HEK293T (cell line): ENCODE measurements at regions not wholly inside any gene's neighbourhood (a gene's known extent, or its start where the extent isn't known, plus 50 kb on each side); places are given as distances from the start of the nearest gene placed in this dataset.

Source experiments
- CTCF ChIA-PET: fragments of 350-600 bp; formaldehyde crosslinking; extraction: SDS; loops from one replicate; lab custom pipeline; 2021; ENCODE audit warnings: antibody characterized with exemption, inconsistent platforms; lab: Yijun Ruan, JAX
- POLR2A ChIA-PET: fragments of 350-600 bp; formaldehyde crosslinking; extraction: SDS; loops from one replicate; lab custom pipeline; 2020; ENCODE audit warnings: antibody characterized with exemption, inconsistent platforms; lab: Yijun Ruan, JAX
- DNase-seq: peaks from one replicate; pipeline ENCODE4 v3.0.0; 2012; ENCODE audit warnings: mixed read lengths; ENCODE audit errors: extremely low spot score
- ARNT ChIP-seq: fragments of 450-650 bp; IDR thresholded peaks from 2 replicates; pipeline ENCODE4 v1.6.1; 2017; ENCODE audit warnings: mild to moderate bottlenecking
- BHLHE40 ChIP-seq: fragments of 450-650 bp; IDR thresholded peaks from 2 replicates; pipeline ENCODE4 v1.6.1; 2016; ENCODE audit warnings: mild to moderate bottlenecking, moderate library complexity, borderline replicate concordance
- CTBP1 ChIP-seq: fragments of 450-650 bp; IDR thresholded peaks from 2 replicates; pipeline ENCODE4 v1.6.1; 2016; ENCODE audit warnings: borderline replicate concordance
- ELF4 ChIP-seq: fragments of 450-650 bp; IDR thresholded peaks from 2 replicates; pipeline ENCODE4 v1.6.1; 2017; ENCODE audit warnings: antibody characterized with exemption
- FOXA1 ChIP-seq: fragments of 450-650 bp; IDR thresholded peaks from 2 replicates; pipeline ENCODE4 v1.6.1; 2016; ENCODE audit warnings: mild to moderate bottlenecking
- FOXK2 ChIP-seq: fragments of 450-650 bp; IDR thresholded peaks from 2 replicates; pipeline ENCODE4 v1.6.1; 2016; ENCODE audit warnings: mild to moderate bottlenecking
- FOXM1 ChIP-seq: fragments of 450-650 bp; IDR thresholded peaks from 2 replicates; pipeline ENCODE4 v1.6.1; 2017; ENCODE audit warnings: mild to moderate bottlenecking, borderline replicate concordance
- HDGF ChIP-seq: fragments of 450-650 bp; IDR thresholded peaks from 2 replicates; pipeline ENCODE4 v1.6.1; 2017; ENCODE audit warnings: antibody characterized with exemption, borderline replicate concordance
- L3MBTL2 ChIP-seq: fragments of 450-650 bp; conservative IDR thresholded peaks from 2 replicates; pipeline ENCODE4 v1.6.1; 2016; ENCODE audit warnings: mild to moderate bottlenecking
- LEF1 ChIP-seq: fragments of 450-650 bp; IDR thresholded peaks from 2 replicates; pipeline ENCODE4 v1.6.1; 2017; ENCODE audit warnings: mild to moderate bottlenecking, borderline replicate concordance
- NFRKB ChIP-seq: fragments of 450-650 bp; IDR thresholded peaks from 2 replicates; pipeline ENCODE4 v1.6.1; 2016; ENCODE audit warnings: mild to moderate bottlenecking, moderate library complexity
- PKNOX1 ChIP-seq: fragments of 450-650 bp; IDR thresholded peaks from 2 replicates; pipeline ENCODE4 v1.6.1; 2016
- SP1 ChIP-seq: fragments of 450-650 bp; IDR thresholded peaks from 2 replicates; pipeline ENCODE4 v1.6.1; 2017
- SUZ12 ChIP-seq: fragments of 450-650 bp; IDR thresholded peaks from 2 replicates; pipeline ENCODE4 v1.6.1; 2016; ENCODE audit warnings: mild to moderate bottlenecking
- TARDBP ChIP-seq: fragments of 450-650 bp; IDR thresholded peaks from 2 replicates; pipeline ENCODE4 v1.6.1; 2016
- ZNF384 ChIP-seq: fragments of 450-650 bp; IDR thresholded peaks from 2 replicates; pipeline ENCODE4 v1.6.1; 2016

- ChIA-PET POLR2A (no interaction called here), CTCF (no interaction called here)
- DNase-seq, result no peak
These were observed 116.2 kb upstream of the SOX11 start for GRCh38 chr2:5576015-5576414.

GRCh38 chr2:5587766-5588165, 104.4 kb upstream of the SOX11 start:
- TF ChIP-seq SP1 (no peak), ZNF384 (no peak), ARNT (no peak), PKNOX1 (no peak), NFRKB (no peak), FOXA1 (no peak), FOXK2 (no peak), TARDBP (no peak), LEF1 (no peak), SUZ12 (no peak), L3MBTL2 (no peak), ELF4 (no peak), BHLHE40 (no peak), HDGF (no peak), CTBP1 (no peak), FOXM1 (no peak)
- POLR2A ChIA-PET, result no interaction called here
- CTCF ChIA-PET, result no interaction called here
- DNase-seq, result no peak

More at GRCh38 chr2:5576015-5576414, 116.2 kb upstream of the SOX11 start:
- TF ChIP-seq ELF4 (no peak), CTBP1 (no peak), HDGF (no peak), BHLHE40 (no peak), FOXM1 (no peak), TARDBP (no peak), SP1 (no peak), ZNF384 (no peak), ARNT (no peak), FOXA1 (no peak), FOXK2 (no peak), PKNOX1 (no peak), L3MBTL2 (no peak), SUZ12 (no peak), NFRKB (no peak)

DNA sequence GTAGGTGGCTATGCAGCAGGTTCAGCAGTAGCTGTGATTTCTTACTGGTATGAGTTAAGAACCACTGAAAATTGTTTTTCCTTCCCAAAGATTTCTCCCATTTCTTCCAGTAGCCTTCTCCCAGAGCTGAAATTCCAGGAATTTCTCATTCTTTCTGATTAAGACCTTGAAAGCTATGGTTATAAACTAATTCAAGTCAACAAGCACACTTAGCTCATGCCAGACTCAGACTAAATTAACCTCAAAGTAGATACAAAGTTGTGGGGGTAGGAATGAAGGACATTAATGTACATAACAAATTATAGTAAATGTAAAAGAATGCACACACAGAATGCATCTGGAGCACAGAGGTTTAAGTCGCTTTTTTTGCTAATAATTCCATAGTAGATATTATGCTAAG, 103.6 kb upstream of the SOX11 start:
- POLR2A ChIA-PET, result no interaction called here
- DNase-seq, result no peak
- CTCF ChIA-PET, result no interaction called here
- TF ChIP-seq NFRKB (no peak), SUZ12 (no peak), FOXM1 (no peak), ZNF384 (no peak), FOXK2 (no peak), BHLHE40 (no peak), L3MBTL2 (no peak), SP1 (no peak), TARDBP (no peak), FOXA1 (no peak), CTBP1 (no peak), HDGF (no peak)

DNA sequence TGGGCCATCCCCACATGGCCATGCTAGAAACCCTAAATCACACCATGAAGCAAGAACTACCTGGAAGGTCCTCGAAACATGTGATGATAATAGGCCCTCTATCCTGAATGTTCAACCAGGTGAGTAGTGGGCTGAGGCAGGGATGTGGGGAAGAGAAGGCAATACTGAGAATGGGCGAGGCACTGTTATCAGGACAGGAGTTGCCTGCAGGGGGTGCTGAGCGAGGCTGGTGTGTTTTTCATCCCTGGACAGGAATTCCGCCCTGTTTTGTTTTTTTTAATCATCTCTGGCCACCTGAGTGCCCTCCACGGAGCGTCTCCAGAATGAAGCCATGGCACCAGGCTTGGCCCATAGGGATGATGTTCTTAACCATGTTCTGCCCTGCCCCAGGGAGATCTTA, 103.0 kb upstream of the SOX11 start:
- no peak for DNase-seq
- ChIA-PET POLR2A (no interaction called here), CTCF (no interaction called here)
- no peak for TF ChIP-seq FOXM1
- TF ChIP-seq FOXA1, result no peak
- TF ChIP-seq FOXK2, result no peak
- no peak for TF ChIP-seq SUZ12
- no peak for TF ChIP-seq TARDBP
- no peak for TF ChIP-seq LEF1
- TF ChIP-seq PKNOX1, result no peak
- TF ChIP-seq ARNT, result no peak
- no peak for TF ChIP-seq ZNF384
- no peak for TF ChIP-seq BHLHE40
- no peak for TF ChIP-seq SP1
- TF ChIP-seq L3MBTL2, result no peak
- no peak for TF ChIP-seq HDGF
- TF ChIP-seq ELF4, result no peak
- no peak for TF ChIP-seq CTBP1
- TF ChIP-seq NFRKB, result no peak

- CTCF ChIA-PET, result interaction anchor here (0.6 kb wide), 1 partner anchor 311 kb away, joined by 3 read pairs; no protein-coding TSS in a partner anchor
- no peak for DNase-seq
- TF ChIP-seq CTBP1, result no peak
- no peak for TF ChIP-seq FOXK2
- no peak for TF ChIP-seq FOXA1
- TF ChIP-seq FOXM1, result no peak
- no peak for TF ChIP-seq PKNOX1
- no peak for TF ChIP-seq SUZ12
- TF ChIP-seq HDGF, result no peak
- POLR2A ChIA-PET, result no interaction called here
These were observed 101.3 kb upstream of the SOX11 start for GRCh38 chr2:5590886-5591285.

GRCh38 chr2:5592916-5593315, 99.3 kb upstream of the SOX11 start:
- TF ChIP-seq SUZ12 (no peak), ZNF384 (no peak), HDGF (no peak), PKNOX1 (no peak), ARNT (no peak), FOXK2 (no peak), ELF4 (no peak), L3MBTL2 (no peak), LEF1 (no peak)
- CTCF ChIA-PET, result no interaction called here
- DNase-seq, result no peak
- POLR2A ChIA-PET, result no interaction called here
